Right ventricle myocardium superior (tissue), 1 donor: ENCODE measurements at regions not wholly inside any gene's neighbourhood (a gene's known extent, or its start where the extent isn't known, plus 50 kb on each side); places are given as distances from the start of the nearest gene placed in this dataset.
A peak's percentile ranks its signal among the peaks of the same experiment; 100 is the strongest.

Experiments
- ATAC-seq: fragments of 200-7000 bp; cut with Tn5 transposase; one replicate; pipeline ENCODE4 v1.9.1; 2020; ENCODE audit warnings: mild to moderate bottlenecking; ENCODE audit not compliant: poor library complexity
- DNase-seq: peaks from one replicate; pipeline ENCODE4 v3.0.0-alpha.2; 2020
- intact Hi-C: fragments of 100-400 bp; cut with DNase I; formaldehyde crosslinking; loops from one replicate; pipeline ENCODE4 v1.11.2; 2022
- donor health status: DM: no; HTN: yes; CAD: no; lungs with severe emphysema.

DNA sequence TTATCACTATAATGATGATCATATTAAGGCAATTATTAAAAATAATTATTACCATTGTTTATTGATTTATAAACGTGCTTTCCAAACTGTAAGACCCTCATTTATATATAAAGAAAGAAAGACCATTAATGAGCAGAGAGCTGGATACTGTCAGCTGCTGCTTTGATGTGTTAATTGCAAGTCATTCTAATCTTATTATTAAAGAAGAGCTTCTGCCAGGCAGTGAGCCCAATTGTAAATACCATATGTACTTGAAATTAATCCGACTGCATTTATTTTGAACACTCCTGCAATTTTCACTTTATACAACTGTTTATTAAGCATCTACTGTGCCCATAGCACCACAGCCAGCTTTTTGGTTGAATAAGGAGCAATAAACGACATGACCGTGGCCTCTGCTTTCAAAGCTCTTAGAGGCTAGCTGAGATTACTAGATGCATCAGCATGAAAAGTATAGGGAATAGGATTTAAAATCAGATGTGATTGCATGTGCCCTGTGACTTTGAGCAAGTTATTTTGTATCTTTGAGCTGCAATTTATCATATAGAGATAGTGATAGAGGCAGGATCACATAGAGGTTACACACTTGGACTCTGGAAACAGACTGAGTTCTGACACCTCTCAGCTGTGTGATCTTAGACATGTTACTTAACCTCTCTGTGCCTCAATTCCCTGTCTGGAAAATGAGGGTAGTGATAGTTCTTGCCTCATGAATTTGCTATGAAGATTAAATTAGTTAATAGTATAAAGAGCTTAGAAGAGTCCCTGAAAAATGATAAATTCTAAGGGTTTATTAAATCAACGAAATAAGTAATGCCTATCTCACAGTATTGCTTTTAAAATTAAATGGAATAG lies 83.4 kb downstream of the MYCN start:
- intact Hi-C loops = no loop called here
- ATAC-seq (no peak), DNase-seq (no peak)

DNA sequence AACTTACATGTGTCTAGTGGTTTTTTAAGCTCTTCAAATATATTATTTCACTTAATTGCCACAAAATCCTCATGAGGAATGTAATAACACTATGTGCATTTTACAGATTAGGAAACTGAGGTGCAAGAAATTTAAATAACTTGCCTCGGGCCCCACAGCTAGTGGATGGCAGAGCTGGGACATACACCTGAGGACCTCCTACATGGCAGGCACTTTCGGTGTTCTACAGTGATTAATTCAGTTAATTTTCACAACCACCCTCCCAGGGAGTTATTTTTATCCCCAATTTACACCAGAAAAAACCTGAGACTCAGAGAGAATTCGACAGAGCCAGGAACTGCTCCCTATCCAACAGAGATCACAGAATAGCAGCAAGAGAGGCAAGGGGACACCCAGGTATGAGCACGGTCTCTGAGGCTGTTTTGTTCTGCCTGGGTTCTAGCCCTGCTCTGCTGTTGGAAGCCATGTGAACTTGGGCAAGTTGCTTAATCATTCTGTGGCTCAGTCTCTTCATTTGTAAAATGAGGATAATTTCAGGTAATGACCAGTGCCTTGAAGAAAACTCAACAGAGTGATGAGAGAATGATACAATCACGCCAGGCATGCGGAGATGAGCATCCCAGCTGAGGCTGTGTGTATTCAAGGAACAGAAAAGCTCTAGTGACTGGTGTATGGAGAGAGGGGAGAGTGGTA lies 82.3 kb downstream of the MYCN start:
- DNase-seq = no peak
- no peak for ATAC-seq
- intact Hi-C loops = no loop called here

DNA sequence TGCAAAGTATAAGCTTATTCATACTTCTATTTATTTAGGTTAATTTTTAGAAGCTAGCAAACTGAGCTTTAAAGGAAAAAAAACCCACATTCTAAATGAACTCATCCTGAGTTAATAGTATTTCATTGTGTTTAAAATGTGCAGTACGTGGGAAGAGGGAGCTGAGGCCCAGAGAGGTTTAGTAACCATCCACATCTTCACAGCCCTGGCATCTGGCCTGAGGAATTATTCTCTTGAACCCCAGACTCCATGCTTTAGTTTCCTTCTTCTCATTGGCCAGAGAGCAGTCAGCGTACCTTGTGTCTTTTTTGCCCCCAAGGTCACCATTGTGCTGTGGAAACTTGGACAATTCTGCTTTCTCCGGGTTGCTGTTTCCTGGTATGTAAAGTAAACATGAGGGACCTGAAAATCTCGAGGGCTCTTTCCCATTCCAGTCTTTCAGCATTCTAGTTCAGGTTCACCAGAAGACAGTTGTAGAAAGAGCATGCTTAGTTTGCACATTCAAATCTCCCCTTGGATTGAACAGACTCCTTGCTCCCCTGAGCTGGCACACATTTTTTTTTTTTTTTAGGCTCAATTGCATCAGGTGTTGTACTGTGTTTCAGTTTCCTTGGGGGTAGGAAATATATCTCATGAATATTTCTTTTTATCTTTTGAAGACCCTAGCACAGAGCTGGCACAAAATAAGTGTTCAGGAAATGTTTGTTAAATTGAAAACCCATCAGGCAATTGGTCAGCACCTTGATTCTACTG lies 81.4 kb downstream of the MYCN start:
- ATAC-seq = no peak
- intact Hi-C loops = no loop called here
- DNase-seq = no peak

DNA sequence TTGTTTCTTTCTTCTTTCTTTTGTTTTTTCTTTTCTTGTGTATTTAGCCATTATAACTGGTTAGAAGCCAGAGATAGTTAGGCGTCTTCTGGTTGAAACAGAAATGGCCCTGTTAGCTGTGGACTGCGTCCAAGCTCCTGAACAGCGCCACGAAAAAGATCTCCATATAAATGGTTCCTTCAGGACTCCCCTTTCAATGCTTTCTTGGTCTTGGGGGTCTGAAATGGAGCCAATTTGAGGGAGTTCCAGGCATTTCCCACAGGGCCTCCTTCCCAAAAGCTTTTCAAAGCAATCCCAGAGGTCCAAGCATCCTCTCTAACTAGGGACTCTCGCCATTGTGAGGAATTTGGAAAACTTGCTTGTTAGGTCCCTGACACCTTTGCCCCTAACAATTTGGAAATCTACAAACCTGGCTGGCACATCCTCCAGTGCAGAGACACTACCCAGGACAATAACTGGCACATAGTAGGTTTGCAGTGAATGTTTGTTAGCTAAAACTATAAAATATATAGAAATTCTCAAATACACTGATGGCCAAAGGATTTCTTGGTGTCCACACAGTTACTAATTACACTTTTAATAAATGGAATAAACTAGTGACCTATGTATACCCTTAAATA lies 80.1 kb downstream of the MYCN start:
- intact Hi-C loops = no loop called here
- ATAC-seq (no peak), DNase-seq (no peak)

DNA sequence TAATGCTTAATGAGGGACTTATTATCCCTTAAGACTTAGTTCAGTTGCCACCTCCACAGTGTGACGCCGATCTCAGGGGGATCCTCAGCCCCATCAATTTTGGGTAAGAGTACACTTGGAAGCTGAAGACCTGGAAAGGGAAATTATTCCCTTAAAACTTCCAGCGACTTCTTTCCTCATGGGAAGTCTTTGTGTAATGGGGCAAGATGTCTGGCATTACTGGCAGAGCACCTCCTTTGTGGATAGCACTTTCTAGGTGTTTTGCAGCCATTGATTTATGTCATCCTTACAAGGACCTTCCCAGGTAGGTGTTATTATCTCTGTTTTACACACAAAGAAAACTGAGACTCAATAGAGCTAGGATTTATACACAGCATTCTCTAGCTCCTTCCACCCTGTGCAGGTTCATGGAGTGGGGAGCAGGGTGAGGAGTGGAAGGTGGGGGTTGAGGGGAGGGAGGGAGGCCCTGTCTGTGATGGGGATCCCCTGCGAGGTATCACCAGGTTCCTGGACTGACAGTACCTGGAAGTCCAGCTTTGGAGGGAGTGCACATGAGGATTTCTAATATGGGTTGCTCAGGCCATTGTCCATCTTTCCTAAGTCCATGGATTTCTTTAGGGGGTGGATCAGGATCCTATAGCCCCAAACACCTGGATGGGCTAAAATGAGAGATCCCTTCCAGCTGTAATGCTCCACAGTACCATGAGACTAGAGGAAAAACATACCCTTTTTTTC lies 79.4 kb downstream of the MYCN start:
- ATAC-seq (no peak), DNase-seq (no peak)
- intact Hi-C loops = no loop called here

DNA sequence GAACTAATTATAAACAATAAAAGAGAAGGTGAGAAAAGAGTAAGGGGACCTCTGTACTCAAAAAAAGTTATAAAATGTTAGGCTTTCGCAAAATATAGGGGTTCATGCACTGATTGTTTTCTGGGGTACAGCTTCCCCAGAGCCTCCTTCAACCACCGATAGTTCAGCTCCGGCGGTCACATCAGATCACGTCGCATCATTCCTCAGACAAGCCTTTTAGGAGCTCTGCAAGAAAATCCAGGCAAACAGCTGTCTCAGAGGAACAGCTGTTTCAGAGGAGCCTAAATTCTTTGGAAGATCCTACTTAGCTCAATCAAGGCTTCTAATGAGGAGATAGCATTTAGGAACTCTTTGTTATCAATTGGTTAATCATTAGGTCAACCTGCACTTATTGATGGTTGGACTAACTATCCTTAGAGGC lies 78.7 kb downstream of the MYCN start:
- no peak for DNase-seq
- intact Hi-C loops = no loop called here
- no peak for ATAC-seq

DNA sequence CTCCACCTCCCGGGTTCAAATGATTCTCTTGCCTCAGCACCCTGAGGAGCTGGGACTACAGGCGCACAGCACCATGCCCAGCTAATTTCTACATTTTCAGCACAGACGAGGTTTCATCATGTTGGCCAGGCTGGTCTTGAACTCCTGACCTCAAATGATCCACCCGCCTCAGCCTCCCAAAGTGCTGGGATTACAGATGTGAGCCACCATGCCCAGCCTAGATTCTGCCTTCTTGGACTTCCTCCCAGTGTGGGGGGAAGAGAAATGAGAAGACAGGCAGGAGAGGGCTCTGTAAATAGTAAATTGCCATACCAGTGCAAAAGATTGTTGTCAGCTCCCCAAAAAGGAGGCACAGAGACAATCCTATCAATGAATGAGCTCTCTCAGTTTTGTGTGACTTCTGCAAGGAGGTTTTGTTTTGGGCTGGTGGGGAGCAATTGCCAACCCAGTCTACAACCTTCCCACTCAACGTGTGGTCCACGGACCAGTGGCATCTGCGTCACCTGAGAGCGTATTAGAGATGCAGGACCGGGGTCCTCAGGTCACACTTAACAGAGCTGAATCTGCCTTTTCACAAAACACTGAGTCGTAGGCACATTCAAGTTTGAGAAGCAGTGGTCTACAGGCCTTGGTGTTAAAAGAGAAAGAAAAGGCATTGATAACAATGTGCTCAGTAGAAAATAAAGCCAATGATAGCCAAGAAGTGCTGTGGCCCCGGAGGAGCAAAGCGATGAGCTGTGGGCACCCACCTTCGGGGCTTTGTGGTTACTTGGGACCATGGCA lies 78.1 kb downstream of the MYCN start:
- ATAC-seq (no peak), DNase-seq (no peak)
- intact Hi-C loops = no loop called here

DNA sequence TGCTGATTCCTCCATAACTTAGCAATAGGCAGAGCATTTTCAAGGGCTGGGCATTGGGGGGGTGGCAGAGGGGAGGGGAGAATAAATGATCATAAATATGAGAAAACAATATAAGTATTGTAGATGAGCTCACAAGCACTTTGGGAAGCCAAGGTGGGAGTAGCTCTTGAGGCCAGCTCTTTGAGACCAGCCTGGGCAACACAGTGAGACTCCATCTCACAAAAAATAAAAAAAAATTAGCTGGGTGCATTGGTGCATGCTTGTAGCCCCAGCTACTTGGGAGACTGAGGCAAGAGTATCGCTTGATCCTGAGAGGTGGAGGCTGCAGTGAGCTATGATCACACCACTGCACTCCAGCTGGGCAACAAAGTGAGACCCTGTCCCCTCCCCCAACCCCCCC lies 75.9 kb downstream of the MYCN start:
- no peak for ATAC-seq
- intact Hi-C loops = no loop called here

DNA sequence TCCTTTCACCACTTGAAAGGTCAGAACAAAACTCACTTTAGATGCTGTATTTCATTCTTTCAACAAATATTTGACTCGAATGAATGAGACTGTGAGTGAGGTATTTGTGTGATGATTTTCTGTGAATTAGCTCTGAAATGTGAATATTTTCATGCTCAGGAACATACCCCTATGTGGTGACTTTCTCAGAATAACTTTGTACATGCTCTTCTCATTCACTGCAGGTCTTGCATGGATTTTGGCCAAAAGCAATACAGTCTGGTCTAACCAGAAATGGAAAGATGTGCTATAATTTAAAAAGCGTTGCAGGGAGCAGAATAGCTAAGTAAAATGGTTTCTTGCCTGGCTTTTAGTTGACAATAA lies 75.5 kb downstream of the MYCN start:
- no peak for DNase-seq
- ATAC-seq = no peak
- intact Hi-C loops = no loop called here

More for the DNA sequence above, 75.9 kb downstream of the MYCN start:
- DNase-seq = no peak

DNA sequence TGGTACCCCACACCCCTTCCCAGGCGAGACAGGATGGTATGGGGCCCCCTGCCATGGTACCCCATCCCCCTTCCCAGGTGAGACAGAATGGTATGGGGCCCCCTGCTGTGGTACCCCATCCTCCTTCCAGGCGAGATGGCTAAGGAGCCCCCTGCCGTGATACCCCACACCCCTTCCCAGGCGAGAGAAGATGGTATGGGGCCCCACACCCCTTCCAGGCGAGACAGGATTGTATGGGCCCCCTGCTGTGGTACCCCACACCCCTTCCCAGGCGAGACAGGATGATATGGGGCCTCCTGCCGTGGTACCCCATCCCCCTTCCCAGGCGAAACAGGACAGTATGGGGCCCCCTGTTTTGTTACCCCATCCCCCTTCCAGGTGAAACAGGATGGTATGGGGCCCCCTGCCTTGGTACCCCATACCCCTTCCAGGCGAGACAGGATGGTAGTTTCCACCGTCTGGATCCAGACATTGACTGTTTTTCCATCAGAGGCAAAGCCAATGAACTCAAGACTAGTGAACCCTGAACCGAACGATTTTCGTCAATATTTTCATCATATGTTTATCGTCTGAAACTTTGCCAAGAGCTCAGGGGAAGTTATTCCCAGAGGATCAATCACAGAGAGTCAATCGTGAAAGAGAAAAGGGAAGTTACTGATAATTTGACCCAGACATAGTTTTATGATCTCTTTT lies 75.0 kb downstream of the MYCN start:
- ATAC-seq (no peak), DNase-seq (no peak)
- intact Hi-C loops = no loop called here

DNA sequence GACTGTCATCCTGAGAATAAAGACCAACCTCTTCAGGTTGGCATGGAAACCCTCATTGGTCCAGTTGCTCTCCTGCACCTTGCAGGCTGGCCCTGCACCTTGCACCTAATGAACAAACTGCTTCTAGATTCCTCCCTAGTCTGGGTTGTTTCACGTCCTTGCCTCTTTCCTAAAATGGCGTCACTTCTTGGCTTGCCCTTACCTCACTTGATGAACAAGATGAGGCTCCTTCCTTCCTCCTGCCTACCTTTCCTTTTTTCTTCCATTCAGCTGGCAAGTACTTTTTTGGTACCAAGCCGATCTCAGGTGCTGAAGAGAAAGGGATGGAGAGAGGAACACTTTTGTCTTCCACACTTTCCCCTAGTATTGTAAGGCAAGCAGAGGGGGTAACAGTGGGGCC lies 74.5 kb downstream of the MYCN start:
- DNase-seq (no peak), ATAC-seq (no peak)
- intact Hi-C loops = no loop called here

DNA sequence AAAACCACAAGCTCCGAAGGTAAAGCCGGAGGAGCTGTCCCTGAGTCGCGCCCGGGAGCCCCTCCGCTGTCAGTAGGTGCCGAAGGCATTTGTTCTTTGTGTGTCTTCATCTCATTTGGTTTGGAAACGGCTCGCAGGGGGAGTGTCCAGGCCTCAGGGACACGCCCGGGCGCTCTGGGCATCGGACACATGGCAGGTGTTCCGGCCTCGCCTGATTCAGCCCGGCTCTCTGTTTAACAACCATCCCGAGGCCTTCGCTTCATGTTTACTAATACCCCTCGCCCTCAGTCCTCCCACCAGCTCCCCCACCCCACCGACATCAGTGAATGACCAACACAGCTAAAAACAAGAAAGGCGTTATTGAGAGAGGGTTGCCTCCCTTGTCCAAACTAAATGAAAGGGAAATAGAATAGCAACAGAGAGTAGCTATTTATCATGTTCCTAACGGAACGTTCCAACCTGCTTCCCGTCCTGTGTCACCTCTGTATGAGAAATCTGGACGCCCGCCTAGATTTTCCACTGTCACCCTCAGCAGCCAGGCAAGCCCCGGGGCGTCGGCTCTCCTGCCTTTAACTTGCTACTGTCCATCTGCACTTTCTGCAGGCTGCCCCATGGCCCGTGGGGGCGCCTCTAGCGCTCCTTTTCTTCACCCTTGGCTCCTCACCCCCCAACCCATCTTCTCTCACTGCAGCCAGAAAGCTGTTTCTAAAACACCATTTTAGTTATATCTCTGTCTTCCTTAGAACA lies 73.9 kb downstream of the MYCN start:
- peak; percentile 93 for ATAC-seq
- intact Hi-C loops = no loop called here
- peak; percentile 60 for DNase-seq

DNA sequence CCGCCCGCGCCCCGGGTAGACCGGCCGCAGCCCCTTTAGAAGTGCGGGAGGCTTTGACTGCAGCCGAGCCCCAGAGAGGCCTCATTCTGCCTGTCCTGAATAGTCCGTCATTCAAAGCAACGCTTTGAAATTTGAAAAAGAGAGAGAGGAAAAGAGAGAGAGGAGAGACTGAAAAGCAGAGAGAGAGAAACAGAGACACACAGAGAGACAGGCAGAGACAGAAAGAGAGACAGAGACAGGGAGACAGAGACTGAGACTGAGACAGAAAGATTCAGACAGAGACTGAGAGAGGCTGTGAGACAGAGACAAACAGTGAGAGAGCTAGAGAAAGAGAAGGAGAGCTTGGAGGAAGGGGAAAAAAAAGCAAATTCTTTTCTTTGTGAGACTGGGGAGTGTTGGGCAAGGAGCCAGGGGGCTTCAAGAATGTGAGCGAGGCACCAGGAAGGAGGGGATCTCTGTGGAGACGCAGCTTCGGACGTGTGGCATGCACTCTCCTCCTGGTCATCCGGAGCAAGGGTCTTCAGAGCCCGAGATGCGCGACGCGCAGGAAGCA lies 73.1 kb downstream of the MYCN start:
- intact Hi-C loops = no loop called here
- ATAC-seq = no peak
- no peak for DNase-seq

DNA sequence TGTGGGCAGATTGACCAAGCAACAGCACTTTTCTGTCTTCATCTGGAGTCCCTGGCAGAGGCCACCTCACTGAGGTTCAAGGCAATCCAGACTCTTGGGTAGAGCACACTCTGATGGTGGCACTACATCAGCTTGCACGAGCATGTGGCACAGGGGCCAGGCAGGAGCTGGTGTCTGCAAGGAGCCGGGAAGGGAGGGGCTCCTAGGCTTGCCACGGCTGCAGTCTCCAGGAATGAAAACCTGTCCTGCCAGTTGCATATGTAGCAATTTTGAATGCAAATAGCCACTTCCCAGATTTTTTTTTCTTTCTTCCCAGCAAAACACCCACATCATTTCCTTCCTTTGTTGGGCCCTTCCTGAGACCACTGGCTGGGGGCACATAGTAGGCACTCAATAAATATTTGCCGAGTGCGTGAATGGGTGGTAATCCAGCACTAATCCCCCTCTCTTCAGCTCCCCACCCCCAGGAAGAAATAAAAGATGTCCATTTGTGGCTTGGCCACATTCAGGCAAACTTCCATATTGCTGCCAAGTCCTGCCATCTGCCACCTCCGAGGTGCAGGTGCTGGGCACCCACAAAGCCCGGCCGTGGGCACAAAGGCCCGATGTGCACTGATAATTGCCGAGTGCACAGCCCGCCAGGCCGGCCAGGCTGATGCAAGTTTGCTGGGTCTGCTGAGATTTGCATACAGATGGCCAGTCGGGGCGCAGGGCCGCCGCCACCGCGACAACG lies 72.4 kb downstream of the MYCN start:
- intact Hi-C loops = no loop called here
- ATAC-seq = no peak
- DNase-seq = no peak

DNA sequence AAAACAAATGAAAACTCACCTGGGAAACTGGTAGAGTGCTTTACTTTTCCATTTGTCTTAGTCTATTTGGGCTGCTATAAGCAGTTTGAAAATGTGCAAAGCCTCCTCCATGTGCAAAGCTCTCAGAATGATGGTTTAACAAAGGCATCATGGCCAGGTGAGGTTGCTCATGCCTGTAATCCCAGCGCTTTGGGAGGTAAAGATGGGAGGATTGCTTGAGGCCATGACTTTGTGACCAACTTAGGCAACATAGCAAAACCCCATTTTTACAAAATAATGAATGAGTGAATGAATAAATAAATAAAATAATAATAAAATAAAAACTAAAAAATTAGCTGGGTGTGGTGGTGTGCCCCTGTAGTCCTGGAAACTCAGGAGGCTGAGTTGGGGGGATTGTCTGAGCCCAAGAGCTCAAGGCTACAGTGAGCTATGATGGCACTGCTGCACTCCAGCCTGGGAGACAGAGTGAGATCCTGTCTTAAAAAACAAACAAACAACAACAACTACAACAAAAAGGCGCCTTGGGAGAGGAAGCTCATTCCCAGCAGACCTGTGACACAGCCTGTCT lies 71.8 kb downstream of the MYCN start:
- ATAC-seq = no peak

DNA sequence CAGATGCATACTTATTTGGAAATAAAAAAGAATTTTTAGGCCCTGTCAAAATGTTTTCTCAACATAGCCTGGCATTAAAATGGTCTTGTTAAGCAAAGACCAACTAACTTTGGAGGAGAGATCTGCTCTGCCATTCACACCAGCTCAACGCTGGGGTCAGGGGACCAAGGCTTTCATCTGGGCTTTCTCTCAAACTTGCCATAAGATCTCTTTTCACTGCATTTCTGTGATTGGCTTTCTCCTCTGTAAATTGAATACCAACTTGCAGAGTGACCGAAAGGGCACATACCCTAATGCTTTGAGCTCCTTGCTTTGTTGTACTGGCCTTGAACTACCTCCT lies 71.2 kb downstream of the MYCN start:
- intact Hi-C loops = no loop called here
- no peak for ATAC-seq
- no peak for DNase-seq

More for the DNA sequence above, 71.8 kb downstream of the MYCN start:
- no peak for DNase-seq
- intact Hi-C loops = no loop called here
